ENCODE measurements at regions not wholly inside any gene's neighbourhood (a gene's known extent, or its start where the extent isn't known, plus 50 kb on each side); places are given as distances from the start of the nearest gene placed in this dataset.

DNA sequence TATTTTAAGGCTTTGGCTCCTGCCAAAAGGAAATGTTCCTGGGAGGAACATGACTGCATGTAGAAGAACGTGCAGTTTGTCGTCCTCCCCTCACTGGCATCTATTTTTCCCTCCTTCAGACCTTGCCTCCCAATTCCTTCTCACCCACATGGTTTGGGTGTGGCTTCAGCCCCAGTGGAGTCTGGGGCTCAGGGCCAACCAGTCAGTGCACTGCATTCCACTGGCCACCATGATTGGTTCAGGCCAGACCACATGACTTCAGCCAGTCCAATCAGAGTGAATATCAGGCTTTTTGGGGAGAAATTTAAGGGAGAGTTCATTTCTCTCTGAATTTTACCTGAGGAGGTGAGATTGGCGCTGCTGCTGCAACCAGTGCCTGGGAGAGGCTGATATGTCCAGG, 171.6 kb downstream of the ZIC5 start:
- H3K27ac ChIP-seq: no peak overlapping the region
- H3K79me2 ChIP-seq (ENCODE audit: low read depth): no peaks in the 10 kb centered on the region
- no peaks in the 10 kb centered on the region for H3K36me3 ChIP-seq (ENCODE audit: low read depth)
- H3F3A ChIP-seq (ENCODE audit: insufficient read depth, low read depth): no peaks in the 10 kb centered on the region
- H4K20me1 ChIP-seq (ENCODE audit: insufficient read depth): no peaks in the 10 kb centered on the region
- H3K9me3 ChIP-seq (ENCODE audit: insufficient read depth, low read depth): peaks cover 5% of the 10 kb centered on the region
- 0 out of 2 replicates have a peak, but pooled peaks cover 4% of the 10 kb centered on the region for H3K27me3 ChIP-seq (ENCODE audit: insufficient read depth, low read depth)
- ChIA-PET POLR2A (ENCODE audit: unreplicated experiment) (no interaction called here), CTCF (no interaction called here)
- DNase-seq: no peak
- H2AFZ ChIP-seq: no peak overlapping the region
- intact Hi-C loops (cut with micrococcal nuclease; ENCODE audit: unreplicated experiment): no loop called here
- BruUV-seq (replicated peaks): no TSS peak
- H3K4me1 ChIP-seq (replicated peaks; ENCODE audit: insufficient read depth): no peaks in the 10 kb centered on the region
- no peak overlapping the region for H3K4me3 ChIP-seq
- TF ChIP-seq, protein P1, sequence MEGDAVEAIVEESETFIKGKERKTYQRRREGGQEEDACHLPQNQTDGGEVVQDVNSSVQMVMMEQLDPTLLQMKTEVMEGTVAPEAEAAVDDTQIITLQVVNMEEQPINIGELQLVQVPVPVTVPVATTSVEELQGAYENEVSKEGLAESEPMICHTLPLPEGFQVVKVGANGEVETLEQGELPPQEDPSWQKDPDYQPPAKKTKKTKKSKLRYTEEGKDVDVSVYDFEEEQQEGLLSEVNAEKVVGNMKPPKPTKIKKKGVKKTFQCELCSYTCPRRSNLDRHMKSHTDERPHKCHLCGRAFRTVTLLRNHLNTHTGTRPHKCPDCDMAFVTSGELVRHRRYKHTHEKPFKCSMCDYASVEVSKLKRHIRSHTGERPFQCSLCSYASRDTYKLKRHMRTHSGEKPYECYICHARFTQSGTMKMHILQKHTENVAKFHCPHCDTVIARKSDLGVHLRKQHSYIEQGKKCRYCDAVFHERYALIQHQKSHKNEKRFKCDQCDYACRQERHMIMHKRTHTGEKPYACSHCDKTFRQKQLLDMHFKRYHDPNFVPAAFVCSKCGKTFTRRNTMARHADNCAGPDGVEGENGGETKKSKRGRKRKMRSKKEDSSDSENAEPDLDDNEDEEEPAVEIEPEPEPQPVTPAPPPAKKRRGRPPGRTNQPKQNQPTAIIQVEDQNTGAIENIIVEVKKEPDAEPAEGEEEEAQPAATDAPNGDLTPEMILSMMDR (conservative IDR thresholded peaks at IDR 0.05): no peak
- TF ChIP-seq EZH2 (IDR thresholded peaks at IDR 0.05; ENCODE audit: low read depth): no peak
- H3K9me2 ChIP-seq (ENCODE audit: insufficient read depth): no peaks in the 10 kb centered on the region
- H3K4me2 ChIP-seq: no peak overlapping the region

DNA sequence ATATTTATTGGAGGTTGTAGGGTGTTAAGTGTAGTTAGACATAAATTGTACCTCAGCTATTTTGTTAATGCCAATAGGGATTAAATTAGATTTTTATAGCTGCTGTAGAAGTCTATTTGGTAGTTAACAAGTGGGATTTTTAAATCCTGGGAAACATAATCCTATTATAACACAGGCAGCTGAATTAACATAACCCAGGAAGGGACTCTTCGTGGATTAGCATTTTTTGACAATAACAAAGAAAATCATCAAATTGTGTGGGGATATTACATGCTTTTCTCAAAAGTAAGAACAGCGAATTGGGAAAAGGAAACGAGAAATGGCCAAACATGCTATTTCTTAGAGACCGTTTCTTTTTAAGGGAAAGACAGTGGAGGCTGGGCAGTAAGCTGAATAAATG, 172.8 kb downstream of the ZIC5 start:
- H3K36me3 ChIP-seq (ENCODE audit: low read depth): no peaks in the 10 kb centered on the region
- no peak overlapping the region for H3K4me2 ChIP-seq
- no peaks in the 10 kb centered on the region for H3K4me1 ChIP-seq (replicated peaks; ENCODE audit: insufficient read depth)
- no peak overlapping the region for H2AFZ ChIP-seq
- H4K20me1 ChIP-seq (ENCODE audit: insufficient read depth): no peaks in the 10 kb centered on the region
- H3K27me3 ChIP-seq (ENCODE audit: insufficient read depth, low read depth): 0 out of 2 replicates have a peak, but pooled peaks cover 4% of the 10 kb centered on the region
- H3K9me3 ChIP-seq (ENCODE audit: insufficient read depth, low read depth): peaks cover 5% of the 10 kb centered on the region
- H3K79me2 ChIP-seq (ENCODE audit: low read depth): no peaks in the 10 kb centered on the region
- H3K4me3 ChIP-seq: no peak overlapping the region
- DNase-seq: no peak
- H3K27ac ChIP-seq: no peak overlapping the region
- intact Hi-C loops (cut with micrococcal nuclease; ENCODE audit: unreplicated experiment): no loop called here
- no peaks in the 10 kb centered on the region for H3F3A ChIP-seq (ENCODE audit: insufficient read depth, low read depth)
- TF ChIP-seq, protein P1 (conservative IDR thresholded peaks at IDR 0.05): no peak
- TF ChIP-seq EZH2 (IDR thresholded peaks at IDR 0.05; ENCODE audit: low read depth): no peak
- ChIA-PET POLR2A (ENCODE audit: unreplicated experiment) (no interaction called here), CTCF (no interaction called here)
- BruUV-seq (replicated peaks): no TSS peak
- H3K9me2 ChIP-seq (ENCODE audit: insufficient read depth): no peaks in the 10 kb centered on the region

DNA sequence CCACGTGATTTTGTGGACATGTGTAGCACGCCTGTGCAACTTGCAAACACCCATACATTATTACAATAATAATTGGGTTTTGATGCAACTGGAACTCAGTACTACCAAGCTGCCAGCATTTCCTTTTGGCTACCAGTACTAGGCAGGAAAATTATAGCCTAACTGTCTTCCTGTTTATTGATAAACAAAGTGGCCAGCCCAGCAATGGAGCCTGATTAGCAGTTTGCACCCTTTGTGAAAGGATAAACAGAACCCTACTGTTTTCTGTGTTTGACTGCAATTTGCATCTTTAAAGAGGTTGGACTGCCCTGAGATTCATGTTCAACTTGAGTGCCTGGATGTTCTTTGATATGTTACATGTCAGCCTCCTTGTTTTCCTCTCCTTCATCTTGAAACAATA, 173.9 kb downstream of the ZIC5 start:
- CTCF ChIA-PET: interaction anchor here (0.6 kb wide), 1 partner anchor 27 kb away, joined by 4 read pairs; no protein-coding TSS in a partner anchor
- no peak for DNase-seq

More for the DNA sequence above, 173.9 kb downstream of the ZIC5 start:
- H3K4me1 ChIP-seq (replicated peaks; ENCODE audit: insufficient read depth): no peaks in the 10 kb centered on the region
- no peaks in the 10 kb centered on the region for H3K36me3 ChIP-seq (ENCODE audit: low read depth)
- intact Hi-C loops (cut with micrococcal nuclease; ENCODE audit: unreplicated experiment): no loop called here
- H2AFZ ChIP-seq: no peak overlapping the region
- no peaks in the 10 kb centered on the region for H3K79me2 ChIP-seq (ENCODE audit: low read depth)
- H3K27me3 ChIP-seq (ENCODE audit: insufficient read depth, low read depth): 0 out of 2 replicates have a peak, but pooled peaks cover 4% of the 10 kb centered on the region
- POLR2A ChIA-PET (ENCODE audit: unreplicated experiment): no interaction called here
- no peaks in the 10 kb centered on the region for H3F3A ChIP-seq (ENCODE audit: insufficient read depth, low read depth)
- no peak overlapping the region for H3K4me2 ChIP-seq
- BruUV-seq (replicated peaks): no TSS peak
- no peak overlapping the region for H3K4me3 ChIP-seq
- H3K9me3 ChIP-seq (ENCODE audit: insufficient read depth, low read depth): peaks cover 5% of the 10 kb centered on the region
- H4K20me1 ChIP-seq (ENCODE audit: insufficient read depth): no peaks in the 10 kb centered on the region
- H3K9me2 ChIP-seq (ENCODE audit: insufficient read depth): no peaks in the 10 kb centered on the region
- no peak for TF ChIP-seq EZH2 (IDR thresholded peaks at IDR 0.05; ENCODE audit: low read depth)
- TF ChIP-seq, protein P1 (conservative IDR thresholded peaks at IDR 0.05): no peak
- H3K27ac ChIP-seq: no peak overlapping the region
